GM21390 (cell line): ENCODE measurements at regions not wholly inside any gene's neighbourhood (a gene's known extent, or its start where the extent isn't known, plus 50 kb on each side); places are given as distances from the start of the nearest gene placed in this dataset.
A peak's percentile ranks its signal among the peaks of the same experiment; 100 is the strongest.

Experiments used
- ATAC-seq: cut with Tn5 transposase; IDR thresholded peaks from one replicate; pipeline ENCODE4 v1.9.1; 2021; ENCODE audit not compliant: unreplicated experiment

DNA sequence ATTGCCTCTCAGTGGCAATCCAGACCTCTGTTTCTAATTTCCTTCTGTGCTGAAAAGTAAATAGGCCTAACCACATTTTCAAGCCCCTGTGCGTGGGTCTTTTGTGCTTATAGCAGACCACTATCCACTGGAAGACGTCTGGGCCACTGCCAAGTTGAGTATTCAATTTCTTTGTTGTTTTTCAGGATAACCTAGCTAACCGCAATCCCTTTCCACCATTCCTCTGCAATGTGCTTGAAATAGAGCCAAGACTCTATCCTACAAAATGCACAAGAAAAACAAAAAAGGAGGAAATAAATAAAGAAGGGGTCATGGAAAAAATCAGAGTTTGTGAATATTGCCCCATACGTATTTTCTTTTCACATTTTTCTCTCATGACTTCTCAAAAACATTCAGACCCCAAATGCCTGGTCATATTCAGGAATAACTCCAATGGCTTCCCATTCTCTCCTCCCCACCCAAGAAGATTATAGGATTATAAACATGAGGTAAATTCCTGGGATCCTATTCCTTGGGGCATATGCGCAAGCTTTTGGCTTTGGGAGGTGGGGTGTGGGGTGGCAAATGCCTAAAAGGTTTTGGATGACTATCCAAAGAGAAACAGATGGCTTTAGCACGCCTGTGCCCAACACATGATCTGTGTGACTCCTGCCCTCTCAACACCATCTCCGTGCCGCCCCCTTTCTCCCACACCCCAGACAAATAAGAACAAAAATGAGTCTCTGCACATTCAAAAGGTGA lies 217.9 kb upstream of the THBS1 start:
- no peak for ATAC-seq

DNA sequence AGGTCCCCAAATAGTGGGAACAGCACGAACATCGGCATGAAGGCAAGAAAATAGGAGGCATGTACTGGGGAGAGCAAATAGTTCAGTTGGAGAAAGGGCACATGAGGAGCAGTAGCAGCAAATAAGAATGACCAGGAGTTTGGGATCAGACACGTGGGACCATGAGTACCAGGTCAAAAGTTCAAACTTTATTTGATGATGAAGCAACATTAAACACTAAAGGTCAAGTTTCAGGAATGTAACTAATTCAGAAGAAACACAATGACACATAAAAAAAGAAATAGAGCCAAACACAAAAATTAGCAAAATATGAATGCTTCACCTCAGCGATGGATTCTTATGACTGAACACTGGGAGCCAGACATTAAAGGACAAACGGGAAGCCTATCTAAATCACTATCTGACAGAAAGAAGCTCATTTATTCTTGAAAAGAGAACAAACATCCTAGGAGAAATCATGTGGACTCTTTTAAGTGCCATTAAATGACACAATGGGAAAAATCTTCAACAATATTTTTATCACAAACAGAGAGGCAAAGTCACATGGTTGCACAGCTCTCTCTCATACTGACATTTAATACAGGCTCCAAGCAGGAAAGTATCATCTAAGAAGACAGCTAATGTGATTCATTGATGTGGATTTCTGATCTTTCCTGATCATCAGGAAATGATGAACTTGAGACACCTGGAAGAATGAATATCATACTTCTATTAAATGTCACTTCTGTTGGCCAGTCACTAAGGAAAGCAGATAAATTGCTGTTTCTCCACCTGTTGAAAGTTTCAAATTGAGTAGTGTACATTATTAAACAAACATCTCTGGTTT lies 216.9 kb upstream of the THBS1 start:
- ATAC-seq = no peak

DNA sequence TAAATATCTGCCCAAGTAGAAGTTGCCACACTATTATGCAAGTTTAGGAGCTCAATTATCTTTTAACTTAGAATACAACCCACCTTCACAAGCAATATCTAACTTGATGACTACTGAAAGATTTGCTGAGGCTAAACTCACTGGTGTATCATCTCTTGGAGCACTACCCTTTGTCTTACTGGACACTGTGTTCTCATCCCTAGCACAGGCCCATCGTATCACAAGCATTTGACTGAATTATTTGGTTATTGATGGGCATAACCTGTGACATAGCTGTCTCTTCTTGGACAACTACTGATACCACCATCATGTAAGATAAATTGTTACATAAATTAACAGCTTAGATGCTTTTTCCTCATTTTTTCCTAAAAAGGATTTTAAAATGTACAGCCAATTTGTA lies 216.2 kb upstream of the THBS1 start:
- ATAC-seq = no peak

DNA sequence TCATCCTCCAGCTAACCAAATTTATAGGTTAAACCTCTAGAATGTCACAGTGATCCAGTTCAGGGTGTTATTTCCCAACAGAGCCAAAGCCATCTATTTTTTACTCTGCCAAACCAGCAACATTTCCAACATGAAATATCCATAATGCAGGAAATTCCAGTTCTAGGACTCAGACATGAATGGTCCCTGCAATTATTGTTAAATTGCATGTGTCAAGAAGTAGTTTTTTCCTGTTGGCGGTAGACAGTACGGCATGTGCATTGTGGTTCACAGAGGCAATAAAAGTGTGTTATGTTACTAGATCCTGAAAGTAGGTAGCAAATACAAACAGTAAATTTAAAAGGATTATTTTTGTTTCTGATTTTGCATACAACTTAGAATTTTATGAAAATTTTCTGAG lies 215.7 kb upstream of the THBS1 start:
- ATAC-seq = no peak

DNA sequence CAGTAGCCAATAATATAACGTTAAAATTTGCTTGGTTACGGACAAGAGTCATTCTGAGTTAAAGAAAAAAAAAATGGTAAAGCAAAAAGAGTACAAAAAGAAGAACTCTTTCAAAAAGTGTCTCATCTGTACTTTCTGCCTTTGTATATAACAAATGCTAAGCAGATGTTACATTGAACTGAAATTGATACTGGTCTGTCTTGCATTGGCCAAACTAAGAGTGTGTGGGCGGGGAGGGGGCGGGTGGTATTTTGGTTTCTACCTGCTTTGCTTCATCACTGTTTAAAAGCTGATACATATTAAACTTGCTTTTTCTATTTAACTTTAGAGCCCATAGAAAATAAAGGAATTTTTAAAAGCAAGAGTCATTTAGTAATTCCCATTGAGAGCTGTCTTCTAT lies 215.0 kb upstream of the THBS1 start:
- no peak for ATAC-seq

DNA sequence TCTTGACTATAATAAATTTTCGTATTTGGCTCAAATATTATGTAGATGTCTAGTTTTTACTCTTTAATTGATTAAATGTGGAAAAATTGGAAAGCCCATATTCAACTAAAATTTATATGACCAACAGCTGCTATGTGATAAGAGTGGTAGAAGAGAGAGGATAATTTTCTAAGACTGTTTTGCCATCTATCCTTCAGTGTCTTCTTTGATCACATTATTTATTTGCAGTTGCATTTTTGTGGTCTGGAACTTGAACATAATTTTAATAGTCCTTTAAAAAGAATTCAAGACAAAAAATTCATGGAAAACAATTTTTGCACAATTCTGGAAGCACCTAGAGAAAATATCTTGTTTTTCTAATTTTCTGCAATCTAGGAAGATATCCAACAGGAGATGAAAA lies 213.3 kb upstream of the THBS1 start:
- ATAC-seq = no peak

DNA sequence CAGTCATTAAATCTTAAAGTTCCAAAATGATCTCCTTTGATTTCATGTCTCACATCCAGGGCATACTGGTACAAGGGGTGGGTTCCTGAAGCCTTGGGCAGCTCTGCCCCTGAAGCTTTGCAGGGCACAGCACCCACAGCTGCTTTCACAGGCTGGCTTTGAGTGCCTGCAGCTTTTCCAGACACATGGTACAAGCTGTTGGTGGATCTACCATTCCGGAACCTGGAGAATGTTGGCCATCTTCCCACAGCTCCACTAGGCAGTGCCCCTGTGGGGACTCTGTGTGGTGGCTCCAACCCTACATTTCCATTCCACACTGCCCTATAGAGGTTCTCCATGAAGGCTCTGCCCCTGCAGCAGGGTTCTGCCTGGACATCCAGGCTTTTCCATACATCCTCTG lies 211.1 kb upstream of the THBS1 start:
- ATAC-seq = no peak

DNA sequence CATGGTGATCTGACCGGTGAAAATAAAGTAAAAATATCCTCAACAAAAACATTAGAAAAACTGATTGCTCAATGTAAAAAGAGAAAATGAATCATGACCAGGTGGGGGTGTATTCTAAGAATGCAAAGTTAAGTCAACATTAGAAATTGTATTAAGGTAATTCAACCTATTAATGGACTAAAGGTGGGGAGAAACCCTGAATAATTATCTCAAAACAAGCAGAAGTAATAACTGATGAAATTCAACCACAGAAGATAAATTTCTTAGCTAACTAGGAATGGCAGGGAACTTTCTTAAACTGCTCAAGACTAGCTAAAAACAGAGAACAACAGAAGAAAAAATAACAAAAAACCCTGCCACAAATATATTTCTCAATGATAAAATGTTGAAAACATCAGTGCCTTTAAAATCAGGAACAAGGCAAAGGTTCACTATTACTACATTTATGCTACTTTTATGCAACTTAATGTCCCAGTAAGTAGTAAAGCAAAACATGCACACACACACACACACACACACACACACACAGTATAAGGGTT lies 204.4 kb upstream of the THBS1 start:
- ATAC-seq = no peak

DNA sequence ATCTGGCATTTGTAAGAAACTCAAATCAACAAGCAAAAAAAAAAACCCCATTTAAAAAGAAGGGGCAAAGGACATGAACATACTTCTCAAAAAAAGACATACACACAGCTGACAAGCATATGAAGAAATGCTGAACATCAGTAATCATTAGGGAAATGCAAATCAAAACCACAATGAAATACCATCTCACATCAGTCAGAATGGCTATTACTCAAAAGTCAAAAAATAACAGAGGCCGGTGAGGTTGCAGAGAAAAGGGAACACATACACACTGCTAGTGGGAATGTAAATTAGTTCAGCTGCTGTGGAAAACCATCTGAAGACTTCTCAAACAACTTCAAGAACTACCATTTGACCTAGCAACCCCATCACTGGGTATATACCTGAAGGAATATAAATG lies 199.4 kb upstream of the THBS1 start:
- ATAC-seq = peak; percentile 63

DNA sequence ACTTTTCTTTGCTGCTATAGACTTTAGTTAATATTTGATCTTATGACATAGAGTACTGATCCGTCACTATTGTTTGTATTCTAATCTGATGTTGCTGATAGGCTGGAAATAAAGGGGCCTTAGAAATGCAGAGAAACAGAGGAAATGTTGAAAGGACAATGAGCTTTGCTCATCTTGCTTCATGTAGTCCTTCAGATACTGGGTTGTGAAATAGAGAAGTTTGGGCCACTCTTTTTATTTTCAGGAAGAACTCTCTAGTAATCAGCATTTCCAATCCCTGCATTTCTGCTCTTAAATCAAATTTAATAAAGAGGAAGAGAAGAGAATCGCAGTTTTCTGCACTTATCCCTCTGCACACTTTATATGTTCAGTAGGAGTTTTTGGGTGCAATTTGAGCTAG lies 192.8 kb upstream of the THBS1 start:
- ATAC-seq = no peak

DNA sequence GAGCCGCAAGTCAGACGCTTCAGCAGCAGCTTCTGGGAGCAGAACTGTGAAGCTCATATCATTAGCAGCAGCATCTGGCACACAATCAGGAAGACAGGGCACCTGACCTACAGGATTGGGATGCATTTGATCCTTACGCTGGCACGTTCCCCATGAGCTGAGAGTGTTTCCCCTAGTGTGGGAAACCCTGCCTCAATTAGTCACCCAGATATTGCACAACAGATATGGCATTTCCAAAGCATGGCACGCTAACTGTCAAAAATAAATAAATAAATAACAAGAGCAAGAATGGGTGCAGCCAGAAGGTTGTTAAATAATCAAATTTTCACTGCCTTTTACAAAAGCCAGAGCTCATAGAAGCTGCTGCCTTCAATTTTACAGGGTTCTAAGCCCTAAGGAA lies 189.6 kb upstream of the THBS1 start:
- no peak for ATAC-seq

DNA sequence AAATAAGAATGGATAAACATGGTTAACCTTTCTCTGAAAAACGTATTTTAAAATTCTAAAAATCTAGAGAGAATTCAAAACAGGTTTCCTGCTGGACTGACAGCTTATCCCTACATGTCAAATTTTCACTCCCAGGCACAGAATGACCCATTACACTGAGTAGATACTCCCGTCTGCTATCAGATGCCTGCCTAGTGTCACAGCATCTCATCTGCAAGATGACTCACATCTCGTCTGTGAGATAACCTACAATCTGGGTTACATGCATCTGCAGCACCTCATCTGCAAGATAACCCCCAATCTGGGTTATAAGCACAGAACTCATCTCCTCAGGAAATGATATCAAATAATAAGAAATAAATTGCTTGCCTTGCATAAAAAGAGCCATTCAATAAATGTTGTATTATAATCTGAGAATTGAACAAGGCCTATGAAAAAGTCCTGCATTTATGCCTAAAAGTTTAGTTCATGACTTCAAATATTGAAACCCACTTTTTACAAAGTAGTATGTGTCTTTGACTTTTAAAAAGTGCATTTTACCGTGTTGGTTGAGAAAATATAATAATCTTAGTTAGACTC lies 188.3 kb upstream of the THBS1 start:
- no peak for ATAC-seq

DNA sequence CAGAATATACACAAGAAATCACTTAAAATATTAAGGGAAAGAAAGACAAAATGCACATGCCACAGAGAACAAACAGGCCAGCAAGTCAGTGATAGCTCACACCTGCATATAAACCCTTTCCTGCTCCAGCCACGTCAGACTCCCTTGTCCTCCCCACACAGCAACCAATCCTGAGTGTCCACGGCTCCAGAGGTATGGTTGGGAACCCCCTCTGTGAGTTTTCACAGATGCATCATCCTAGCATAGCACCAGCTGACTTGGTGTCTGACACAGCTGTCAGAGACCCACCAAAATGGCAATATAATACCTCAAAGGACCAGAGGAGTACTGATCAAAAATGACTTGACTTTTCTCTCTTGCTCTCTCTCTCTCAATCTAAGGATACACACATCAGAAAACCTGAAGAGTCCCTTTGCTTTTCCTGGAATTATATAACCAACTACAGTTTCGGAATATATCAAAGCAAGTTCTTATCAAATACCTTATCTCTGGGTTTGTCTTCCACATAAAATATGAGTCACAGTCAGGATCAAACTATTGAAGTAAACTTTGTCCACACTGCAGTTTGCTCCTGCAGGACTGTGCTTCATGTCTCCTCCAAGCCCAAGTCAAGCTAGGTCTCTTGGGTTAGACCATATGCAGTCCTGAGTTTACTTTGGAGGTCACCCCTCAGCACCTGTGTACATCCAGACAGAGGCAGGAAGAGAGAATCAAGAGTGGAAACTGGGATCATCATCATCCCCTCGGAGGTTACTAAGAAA lies 187.1 kb upstream of the THBS1 start:
- no peak for ATAC-seq

DNA sequence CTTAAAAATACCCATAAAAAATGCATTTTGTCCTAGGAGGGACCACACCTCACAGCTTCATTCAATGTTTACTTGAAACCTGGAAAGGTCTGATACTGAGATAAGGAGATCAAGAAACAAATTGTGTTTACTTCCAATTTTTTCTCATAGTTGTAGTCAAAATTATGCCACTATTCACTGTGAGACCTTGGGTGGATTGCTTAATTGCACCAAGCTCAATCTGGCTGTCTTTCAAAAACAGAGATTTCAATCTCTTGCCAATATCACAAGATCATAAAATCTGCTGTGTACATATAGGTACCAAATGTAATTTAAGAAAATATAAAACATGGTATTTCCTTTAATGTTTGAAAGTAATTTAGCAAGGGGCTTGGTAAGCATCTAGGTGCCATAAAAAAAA lies 186.4 kb upstream of the THBS1 start:
- ATAC-seq = no peak

DNA sequence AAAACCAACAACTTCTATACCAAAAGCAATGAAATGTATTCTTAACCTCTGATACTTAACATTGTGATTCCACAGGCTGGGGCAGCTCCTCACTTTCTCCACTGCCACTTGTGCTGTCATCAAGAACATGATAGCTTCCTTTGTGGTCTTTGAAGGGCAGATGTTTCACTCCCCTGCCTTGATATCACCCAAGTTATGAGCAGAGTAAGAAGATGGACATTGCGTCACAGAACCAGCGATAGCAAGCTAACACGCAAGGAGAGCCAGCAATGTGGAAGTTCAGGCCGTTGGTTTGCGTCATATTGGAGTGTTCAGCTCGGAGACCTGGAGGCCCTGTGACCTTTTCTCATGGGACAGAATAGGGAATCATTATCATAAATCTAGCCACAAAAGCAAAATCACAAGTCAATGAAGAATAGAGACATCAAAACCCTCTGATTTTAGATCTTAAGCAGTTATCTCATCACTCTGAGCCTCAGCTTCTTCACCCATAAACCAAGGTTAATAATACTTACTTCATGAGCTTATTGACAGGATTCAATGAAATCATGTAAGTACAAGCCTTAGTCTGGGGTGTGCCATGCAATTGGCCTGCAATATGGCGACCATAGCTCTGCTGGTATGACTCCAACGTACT lies 183.8 kb upstream of the THBS1 start:
- no peak for ATAC-seq

DNA sequence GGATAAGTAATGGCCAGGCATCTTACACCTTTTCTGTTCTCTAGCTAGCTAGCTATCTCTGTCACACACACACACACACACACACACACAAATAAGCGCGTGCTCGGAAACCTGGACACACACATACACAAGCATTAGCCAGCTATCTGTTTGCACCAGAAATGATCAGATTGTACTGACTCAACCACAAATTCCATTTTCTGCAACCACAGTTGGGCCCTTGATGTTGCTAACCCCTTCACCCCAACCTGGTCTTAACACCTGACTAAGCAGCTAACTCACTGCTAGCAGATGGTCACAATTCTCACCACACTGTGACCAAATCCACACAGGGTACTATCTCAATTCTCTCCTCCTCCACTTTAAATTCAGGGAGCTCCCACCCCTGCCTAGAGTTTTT lies 183.0 kb upstream of the THBS1 start:
- no peak for ATAC-seq

DNA sequence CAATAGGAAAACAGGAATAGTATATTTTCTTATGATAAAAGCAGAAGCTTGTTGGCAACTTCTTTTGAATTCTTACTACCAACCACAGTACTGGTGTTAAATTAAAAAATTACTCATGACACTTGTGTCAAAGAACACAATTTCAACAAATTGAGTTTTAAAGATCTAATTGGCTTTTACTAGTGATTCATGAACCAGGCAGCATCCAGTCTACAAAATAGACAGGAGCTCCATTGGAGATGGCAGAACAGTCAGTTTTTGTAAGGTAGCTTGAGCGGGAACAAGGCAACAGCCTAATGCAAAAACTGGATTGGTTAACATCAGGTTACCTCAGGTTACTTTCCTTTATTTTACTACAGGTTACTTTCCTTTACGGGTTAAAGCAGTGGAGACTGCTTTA lies 181.3 kb upstream of the THBS1 start:
- ATAC-seq = no peak

DNA sequence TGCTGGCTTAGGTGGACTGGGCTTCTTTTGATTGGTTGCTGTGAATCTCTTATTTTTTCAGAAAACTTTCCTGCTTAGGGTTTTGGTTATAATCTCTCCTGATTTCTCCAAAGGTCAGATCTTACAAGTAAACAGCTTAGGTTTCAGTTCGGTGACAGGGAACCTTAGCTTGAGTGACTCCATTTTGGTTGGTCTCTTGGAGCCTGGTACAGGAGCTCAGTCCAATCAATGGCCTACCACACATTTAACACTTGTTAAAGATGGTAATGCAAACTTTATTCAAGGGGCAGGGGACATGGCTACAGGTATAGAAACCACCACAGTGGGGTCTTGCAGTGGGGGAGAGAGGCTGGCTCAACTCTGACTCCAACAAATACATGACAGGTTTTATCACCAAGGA lies 180.9 kb upstream of the THBS1 start:
- ATAC-seq = no peak

DNA sequence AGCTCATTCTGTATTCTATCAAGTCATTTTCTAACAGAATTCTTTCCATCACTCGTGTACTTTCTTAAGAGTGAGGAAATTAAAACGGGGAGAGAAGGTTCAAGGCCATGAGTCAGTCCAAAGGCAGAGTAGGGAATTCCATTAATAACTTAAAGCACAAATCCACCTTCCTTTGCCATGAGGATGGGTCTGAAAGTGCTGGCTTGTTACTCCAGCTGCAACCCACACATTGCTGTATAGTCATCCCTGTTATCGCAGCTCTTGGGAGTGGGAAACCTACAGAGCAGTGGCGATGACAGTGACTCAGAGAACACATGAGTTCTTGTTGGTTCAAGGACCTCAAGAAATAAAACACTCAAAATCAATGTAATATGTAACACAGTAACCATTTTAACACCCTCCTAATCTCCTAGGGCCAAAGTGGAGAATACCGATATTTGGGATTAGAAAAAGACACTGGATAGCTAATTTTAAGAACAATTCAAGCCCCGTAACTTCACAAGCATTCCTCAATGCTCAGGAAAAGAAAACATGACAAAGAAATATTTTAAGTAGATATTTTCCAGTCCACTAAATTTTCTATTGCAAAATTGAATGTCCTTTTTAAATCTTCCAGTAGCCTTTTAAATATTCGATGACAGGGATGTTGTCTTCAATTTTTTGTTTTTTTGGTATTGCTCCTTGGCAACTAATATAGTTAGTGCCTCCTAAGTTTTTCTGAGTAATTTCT lies 179.9 kb upstream of the THBS1 start:
- ATAC-seq = no peak

DNA sequence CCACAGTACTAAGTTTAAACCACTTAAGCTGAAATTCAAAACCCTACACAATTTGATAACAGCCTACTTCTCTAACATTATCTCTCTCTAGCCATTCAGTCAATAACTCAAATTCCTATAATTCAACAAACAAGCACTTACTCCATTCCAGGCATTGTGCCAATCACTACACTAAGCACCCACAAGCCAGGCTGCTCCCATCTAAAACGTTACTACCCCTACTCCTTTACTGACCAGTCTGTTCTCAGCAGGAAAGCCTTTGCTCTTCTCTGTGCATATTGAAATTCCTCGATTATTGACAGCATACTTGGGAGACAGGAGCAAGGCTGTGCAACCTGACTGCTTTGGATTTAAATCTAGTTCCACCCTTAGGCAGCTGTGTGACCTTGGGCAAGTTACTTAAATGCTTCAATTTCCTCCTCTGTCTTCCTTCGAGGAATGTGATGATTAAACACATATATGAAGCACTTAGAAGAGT lies 177.2 kb upstream of the THBS1 start:
- ATAC-seq = no peak
